GM12878 (cell line): ENCODE measurements at regions not wholly inside any gene's neighbourhood (a gene's known extent, or its start where the extent isn't known, plus 50 kb on each side); places are given as distances from the start of the nearest gene placed in this dataset.

Experiments used
- ATAC-seq: fragments of 200-7000 bp; cut with Tn5 transposase; 3 replicates; pipeline ENCODE4 v1.9.1; 2020; ENCODE audit warnings: mild to moderate bottlenecking, moderate library complexity
- BruUV-seq: library from RNA; stranded (reverse); fragments of 400-500 nt; replicated peaks from 2 replicates; lab custom pipeline; 2021; lab: Mats Ljungman, UMichigan
- CTCF ChIA-PET: fragments of 300-600 bp; sonication (Branson Sonifier 250); formaldehyde crosslinking; extraction: SDS; loops from one replicate; lab custom pipeline; 2021; ENCODE audit warnings: inconsistent platforms; lab: Yijun Ruan, JAX
- POLR2A ChIA-PET: fragments of 350-600 bp; formaldehyde crosslinking; extraction: SDS; loops from one replicate; lab custom pipeline; 2021; ENCODE audit warnings: inconsistent platforms; lab: Charles Lee
- RAD21 ChIA-PET: fragments of 300-600 bp; sonication (Branson Sonifier 250); formaldehyde crosslinking; loops from one replicate; lab custom pipeline; 2023; ENCODE audit warnings: antibody characterized with exemption; ENCODE audit not compliant: unreplicated experiment; lab: Charles Lee
- SMC1A ChIA-PET: fragments of 300-600 bp; sonication (Branson Sonifier 250); formaldehyde crosslinking; loops from one replicate; lab custom pipeline; 2023; ENCODE audit not compliant: unreplicated experiment, uncharacterized antibody; lab: Charles Lee
- DNase-seq: peaks from one replicate; pipeline ENCODE4 v3.0.0-alpha.2; 2011; ENCODE audit warnings: low read depth, low spot score
- FAIRE-seq: peaks from 3 replicates; lab custom pipeline; 2011; peaks lifted over from hg19 to GRCh38; lab: Jason Lieb, UNC
- H2AFZ ChIP-seq: 2 replicates; pipeline ENCODE4 v1.6.0; 2011; ENCODE audit warnings: low read depth, low read length, control low read depth; ENCODE audit not compliant: control insufficient read depth
- H3K27ac ChIP-seq: 2 replicates; pipeline ENCODE4 v1.5.1; 2011; ENCODE audit warnings: control low read depth; ENCODE audit not compliant: control insufficient read depth, insufficient read depth
- H3K27me3 ChIP-seq, 2 experiments: replicated peaks in 1 of 2; 2 replicates each; pipeline versions ENCODE4 v1.6.0 to v1.6.1; 2011; ENCODE audit warnings: low read length in 1 of 2; ENCODE audit not compliant: control insufficient read depth in 2 of 2, insufficient read depth in 2 of 2
- H3K36me3 ChIP-seq, 2 experiments: 2 replicates each; pipeline ENCODE4 v1.5.1; 2011; ENCODE audit warnings: low read length in 1 of 2; ENCODE audit not compliant: control insufficient read depth in 2 of 2, insufficient read depth in 2 of 2
- H3K4me1 ChIP-seq: 2 replicates; pipeline ENCODE4 v1.6.1; 2011; ENCODE audit warnings: mild to moderate bottlenecking, low read length, moderate library complexity, mixed read lengths; ENCODE audit not compliant: control insufficient read depth, insufficient read depth
- H3K4me2 ChIP-seq: 2 replicates; pipeline ENCODE4 v1.6.0; 2011; ENCODE audit warnings: control low read depth; ENCODE audit not compliant: control insufficient read depth, insufficient read depth
- H3K4me3 ChIP-seq: fragments of 200-600 bp; sonication (generic); 2 replicates; pipeline ENCODE4 v1.5.1; 2016
- H3K79me2 ChIP-seq: 2 replicates; pipeline ENCODE4 v1.6.0; 2011; ENCODE audit warnings: low read length; ENCODE audit not compliant: control insufficient read depth, insufficient read depth
- H3K9ac ChIP-seq: 2 replicates; pipeline ENCODE4 v1.8.0; 2011; ENCODE audit warnings: low read length, control low read depth, mixed read lengths; ENCODE audit not compliant: control insufficient read depth, insufficient read depth
- H3K9me3 ChIP-seq: replicated peaks from 3 replicates; pipeline ENCODE4 v1.5.1; 2011; ENCODE audit warnings: mild to moderate bottlenecking, low read length; ENCODE audit not compliant: control insufficient read depth, insufficient read depth
- H4K20me1 ChIP-seq: 2 replicates; pipeline ENCODE4 v1.6.0; 2011; ENCODE audit not compliant: control insufficient read depth, insufficient read depth
- BACH1 ChIP-seq: fragments of 450-650 bp; IDR thresholded peaks from 2 replicates; pipeline ENCODE4 v1.6.1; 2017; ENCODE audit warnings: mild to moderate bottlenecking, borderline replicate concordance
- BMI1 ChIP-seq: fragments of 450-650 bp; IDR thresholded peaks from 2 replicates; pipeline ENCODE4 v1.6.1; 2016; ENCODE audit warnings: mild to moderate bottlenecking, moderate library complexity, borderline replicate concordance
- CREM ChIP-seq: IDR thresholded peaks from 2 replicates; pipeline ENCODE4 v1.6.1; 2014; ENCODE audit warnings: antibody characterized with exemption, low read depth
- EGR1 ChIP-seq, 2 experiments: IDR thresholded peaks; 1 replicate in 1 of 2; 2 replicates in 1 of 2; pipeline ENCODE4 v1.6.1; 2011 to 2012; ENCODE audit warnings: low read depth in 2 of 2, low read length in 2 of 2, borderline replicate concordance in 1 of 2, mild to moderate bottlenecking in 1 of 2, moderate library complexity in 1 of 2
- FOXK2 ChIP-seq: fragments of 450-650 bp; IDR thresholded peaks from 2 replicates; pipeline ENCODE4 v1.6.1; 2017; ENCODE audit warnings: mild to moderate bottlenecking, moderate library complexity
- MTA2 ChIP-seq: fragments of 450-650 bp; IDR thresholded peaks from 2 replicates; pipeline ENCODE4 v1.6.1; 2016; ENCODE audit warnings: low read depth, mild to moderate bottlenecking, moderate library complexity
- MYB ChIP-seq: fragments of 150-350 bp; IDR thresholded peaks from 2 replicates; pipeline ENCODE4 v1.6.1; 2014; ENCODE audit warnings: mild to moderate bottlenecking, low read depth, low read length, borderline replicate concordance
- NFYA ChIP-seq: IDR thresholded peaks from 2 replicates; pipeline ENCODE4 v1.6.1; 2011; ENCODE audit warnings: low read depth, mild to moderate bottlenecking, low read length, improper control_type of control experiment, borderline replicate concordance
- NR2F1 ChIP-seq: fragments of 450-650 bp; conservative IDR thresholded peaks from 2 replicates; pipeline ENCODE4 v1.6.1; 2017; ENCODE audit warnings: mild to moderate bottlenecking
- POLR2A ChIP-seq: IDR thresholded peaks from 2 replicates; pipeline ENCODE4 v1.6.1; 2011; ENCODE audit warnings: low read depth, mild to moderate bottlenecking, low read length
- RB1 ChIP-seq: fragments of 450-650 bp; formaldehyde crosslinking; IDR thresholded peaks from 2 replicates; pipeline ENCODE4 v1.6.1; 2017; ENCODE audit warnings: mild to moderate bottlenecking, borderline replicate concordance
- RCOR1 ChIP-seq: conservative IDR thresholded peaks from 2 replicates; pipeline ENCODE4 v1.6.1; 2012; ENCODE audit warnings: low read depth, low read length, improper control_type of control experiment
- SMC3 ChIP-seq: IDR thresholded peaks from 2 replicates; pipeline ENCODE4 v1.6.1; 2011; ENCODE audit warnings: low read length, improper control_type of control experiment, borderline replicate concordance
- SP1 ChIP-seq: IDR thresholded peaks from one replicate; pipeline ENCODE4 v1.6.1; 2011; ENCODE audit warnings: low read depth, low read length
- TCF12 ChIP-seq: IDR thresholded peaks from 2 replicates; pipeline ENCODE4 v1.6.1; 2011; ENCODE audit warnings: low read depth, mild to moderate bottlenecking, low read length
- ZNF24 ChIP-seq: fragments of 450-650 bp; IDR thresholded peaks from 2 replicates; pipeline ENCODE4 v1.6.1; 2017; ENCODE audit warnings: antibody characterized with exemption, mild to moderate bottlenecking
- WGBS: methylation state at CpG from one replicate; pipeline ENCODE4 v1.1.6; 2016; ENCODE audit warnings: low lambda C conversion rate; ENCODE audit not compliant: insufficient replicate concordance, insufficient coverage; ENCODE audit errors: missing lambda C conversion rate; 5-methylcytosine and 5-hydroxymethylcytosine counted together
- in situ Hi-C: fragments of 300-500 bp; cut with MboI; formaldehyde crosslinking; loops from 9 replicates; pipeline ENCODE4 v1.14.3; 2018; ENCODE audit warnings: mixed read lengths
- intact Hi-C: fragments of 100-400 bp; cut with micrococcal nuclease; formaldehyde crosslinking; loops from one replicate; pipeline ENCODE4 v1.14.2; 2022; ENCODE audit not compliant: unreplicated experiment
- TF ChIP-seq, protein P1 (sequence below): fragments of 450-650 bp; IDR thresholded peaks from 2 replicates; pipeline ENCODE4 v1.6.1; 2016; ENCODE audit warnings: mild to moderate bottlenecking
- TF ChIP-seq, protein P2 (sequence below): fragments of 450-650 bp; IDR thresholded peaks from 2 replicates; pipeline ENCODE4 v1.6.1; 2017; ENCODE audit warnings: mild to moderate bottlenecking
- TF ChIP-seq, protein P3 (sequence below): fragments of 450-650 bp; IDR thresholded peaks from 2 replicates; pipeline ENCODE4 v1.6.1; 2017; ENCODE audit warnings: mild to moderate bottlenecking, moderate library complexity

DNA sequence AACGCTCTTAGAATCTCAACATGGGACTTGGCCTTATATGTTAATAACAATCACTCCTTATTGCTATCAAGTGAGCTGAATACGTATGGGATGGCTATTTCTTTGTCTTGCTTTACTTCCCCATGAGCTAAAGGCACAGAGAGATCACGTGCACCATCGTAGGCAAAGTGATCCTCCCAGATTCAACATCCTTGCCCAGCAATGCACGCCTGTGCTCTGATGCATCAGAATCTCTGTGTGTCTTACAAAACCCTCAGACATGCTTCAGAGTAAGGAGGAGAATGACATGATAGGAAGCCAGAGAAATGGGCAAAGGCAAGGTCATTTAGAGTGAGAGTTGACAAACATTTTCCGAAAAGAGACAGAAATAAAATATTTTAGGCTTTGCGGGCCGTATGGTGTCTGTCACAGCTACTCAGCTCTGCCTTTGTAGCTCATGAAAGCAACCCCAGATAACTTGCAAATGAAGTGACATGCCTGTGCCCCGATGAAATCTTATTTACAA is 277.6 kb upstream of the CDH4 start:
- CTCF ChIA-PET = interaction anchor here (0.7 kb wide), 1 partner anchor 476 kb away, joined by 3 read pairs; no protein-coding TSS in a partner anchor
- POLR2A ChIA-PET = no interaction called here
- H3K4me2 ChIP-seq = no peak overlapping the region
- H3K27me3 ChIP-seq = no peaks in the 10 kb centered on the region
- no peak overlapping the region for H3K4me3 ChIP-seq
- SMC1A ChIA-PET = no interaction called here
- ATAC-seq = no peak
- H3K27ac ChIP-seq = no peak overlapping the region
- H3K9me3 ChIP-seq = no peaks in the 10 kb centered on the region; the same call in 2 of the 3 replicates
- no peak for TF ChIP-seq RB1
- no peak for TF ChIP-seq SMC3
- no peak for TF ChIP-seq MTA2
- TF ChIP-seq NR2F1 = no peak
- no peak for TF ChIP-seq RCOR1
- TF ChIP-seq FOXK2 = no peak
- TF ChIP-seq, protein P1, sequence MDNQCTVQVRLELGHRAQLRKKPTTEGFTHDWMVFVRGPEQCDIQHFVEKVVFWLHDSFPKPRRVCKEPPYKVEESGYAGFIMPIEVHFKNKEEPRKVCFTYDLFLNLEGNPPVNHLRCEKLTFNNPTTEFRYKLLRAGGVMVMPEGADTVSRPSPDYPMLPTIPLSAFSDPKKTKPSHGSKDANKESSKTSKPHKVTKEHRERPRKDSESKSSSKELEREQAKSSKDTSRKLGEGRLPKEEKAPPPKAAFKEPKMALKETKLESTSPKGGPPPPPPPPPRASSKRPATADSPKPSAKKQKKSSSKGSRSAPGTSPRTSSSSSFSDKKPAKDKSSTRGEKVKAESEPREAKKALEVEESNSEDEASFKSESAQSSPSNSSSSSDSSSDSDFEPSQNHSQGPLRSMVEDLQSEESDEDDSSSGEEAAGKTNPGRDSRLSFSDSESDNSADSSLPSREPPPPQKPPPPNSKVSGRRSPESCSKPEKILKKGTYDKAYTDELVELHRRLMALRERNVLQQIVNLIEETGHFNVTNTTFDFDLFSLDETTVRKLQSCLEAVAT = no peak
- TF ChIP-seq TCF12 = no peak
- no peak for TF ChIP-seq BMI1
- TF ChIP-seq POLR2A = no peak
- no peak for TF ChIP-seq SP1
- TF ChIP-seq, protein P2, sequence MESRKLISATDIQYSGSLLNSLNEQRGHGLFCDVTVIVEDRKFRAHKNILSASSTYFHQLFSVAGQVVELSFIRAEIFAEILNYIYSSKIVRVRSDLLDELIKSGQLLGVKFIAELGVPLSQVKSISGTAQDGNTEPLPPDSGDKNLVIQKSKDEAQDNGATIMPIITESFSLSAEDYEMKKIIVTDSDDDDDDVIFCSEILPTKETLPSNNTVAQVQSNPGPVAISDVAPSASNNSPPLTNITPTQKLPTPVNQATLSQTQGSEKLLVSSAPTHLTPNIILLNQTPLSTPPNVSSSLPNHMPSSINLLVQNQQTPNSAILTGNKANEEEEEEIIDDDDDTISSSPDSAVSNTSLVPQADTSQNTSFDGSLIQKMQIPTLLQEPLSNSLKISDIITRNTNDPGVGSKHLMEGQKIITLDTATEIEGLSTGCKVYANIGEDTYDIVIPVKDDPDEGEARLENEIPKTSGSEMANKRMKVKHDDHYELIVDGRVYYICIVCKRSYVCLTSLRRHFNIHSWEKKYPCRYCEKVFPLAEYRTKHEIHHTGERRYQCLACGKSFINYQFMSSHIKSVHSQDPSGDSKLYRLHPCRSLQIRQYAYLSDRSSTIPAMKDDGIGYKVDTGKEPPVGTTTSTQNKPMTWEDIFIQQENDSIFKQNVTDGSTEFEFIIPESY = no peak
- TF ChIP-seq, protein P3, sequence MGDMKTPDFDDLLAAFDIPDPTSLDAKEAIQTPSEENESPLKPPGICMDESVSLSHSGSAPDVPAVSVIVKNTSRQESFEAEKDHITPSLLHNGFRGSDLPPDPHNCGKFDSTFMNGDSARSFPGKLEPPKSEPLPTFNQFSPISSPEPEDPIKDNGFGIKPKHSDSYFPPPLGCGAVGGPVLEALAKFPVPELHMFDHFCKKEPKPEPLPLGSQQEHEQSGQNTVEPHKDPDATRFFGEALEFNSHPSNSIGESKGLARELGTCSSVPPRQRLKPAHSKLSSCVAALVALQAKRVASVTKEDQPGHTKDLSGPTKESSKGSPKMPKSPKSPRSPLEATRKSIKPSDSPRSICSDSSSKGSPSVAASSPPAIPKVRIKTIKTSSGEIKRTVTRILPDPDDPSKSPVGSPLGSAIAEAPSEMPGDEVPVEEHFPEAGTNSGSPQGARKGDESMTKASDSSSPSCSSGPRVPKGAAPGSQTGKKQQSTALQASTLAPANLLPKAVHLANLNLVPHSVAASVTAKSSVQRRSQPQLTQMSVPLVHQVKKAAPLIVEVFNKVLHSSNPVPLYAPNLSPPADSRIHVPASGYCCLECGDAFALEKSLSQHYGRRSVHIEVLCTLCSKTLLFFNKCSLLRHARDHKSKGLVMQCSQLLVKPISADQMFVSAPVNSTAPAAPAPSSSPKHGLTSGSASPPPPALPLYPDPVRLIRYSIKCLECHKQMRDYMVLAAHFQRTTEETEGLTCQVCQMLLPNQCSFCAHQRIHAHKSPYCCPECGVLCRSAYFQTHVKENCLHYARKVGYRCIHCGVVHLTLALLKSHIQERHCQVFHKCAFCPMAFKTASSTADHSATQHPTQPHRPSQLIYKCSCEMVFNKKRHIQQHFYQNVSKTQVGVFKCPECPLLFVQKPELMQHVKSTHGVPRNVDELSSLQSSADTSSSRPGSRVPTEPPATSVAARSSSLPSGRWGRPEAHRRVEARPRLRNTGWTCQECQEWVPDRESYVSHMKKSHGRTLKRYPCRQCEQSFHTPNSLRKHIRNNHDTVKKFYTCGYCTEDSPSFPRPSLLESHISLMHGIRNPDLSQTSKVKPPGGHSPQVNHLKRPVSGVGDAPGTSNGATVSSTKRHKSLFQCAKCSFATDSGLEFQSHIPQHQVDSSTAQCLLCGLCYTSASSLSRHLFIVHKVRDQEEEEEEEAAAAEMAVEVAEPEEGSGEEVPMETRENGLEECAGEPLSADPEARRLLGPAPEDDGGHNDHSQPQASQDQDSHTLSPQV = no peak
- no peak for TF ChIP-seq ZNF24
- TF ChIP-seq EGR1 (IDR thresholded peaks at IDR 0.05; ENCODE audit: borderline replicate concordance in 1 of 2, low read depth in 2 of 2, low read length in 2 of 2) = no peak
- no peak for TF ChIP-seq CREM
- no peak for TF ChIP-seq NFYA
- no peak for TF ChIP-seq BACH1
- no peak for TF ChIP-seq MYB
- DNase-seq = no peak
- intact Hi-C loops = no loop called here
- WGBS = 29% methylated on average over 9 of the region's 9 CpGs
- RAD21 ChIA-PET = no interaction called here
- H4K20me1 ChIP-seq = no peaks in the 10 kb centered on the region
- in situ Hi-C loops = loop anchor here (25.0 kb wide), 2 partner anchors 88 to 338 kb away; no protein-coding TSS in a partner anchor
- no peak for FAIRE-seq
- H3K36me3 ChIP-seq = no peaks in the 10 kb centered on the region
- no peaks in the 10 kb centered on the region for H3K4me1 ChIP-seq
- no TSS peak for BruUV-seq
- no peaks in the 10 kb centered on the region for H3K79me2 ChIP-seq
- H3K9ac ChIP-seq = no peak overlapping the region
- no peak overlapping the region for H2AFZ ChIP-seq
